T-helper 1 cell (primary cell): ENCODE measurements at regions not wholly inside any gene's neighbourhood (a gene's known extent, or its start where the extent isn't known, plus 50 kb on each side); places are given as distances from the start of the nearest gene placed in this dataset.

Experiments
- DNase-seq, 5 donors: peaks; one replicate each; pipeline ENCODE4 v3.0.0-alpha.2; 2012 to 2020

DNA sequence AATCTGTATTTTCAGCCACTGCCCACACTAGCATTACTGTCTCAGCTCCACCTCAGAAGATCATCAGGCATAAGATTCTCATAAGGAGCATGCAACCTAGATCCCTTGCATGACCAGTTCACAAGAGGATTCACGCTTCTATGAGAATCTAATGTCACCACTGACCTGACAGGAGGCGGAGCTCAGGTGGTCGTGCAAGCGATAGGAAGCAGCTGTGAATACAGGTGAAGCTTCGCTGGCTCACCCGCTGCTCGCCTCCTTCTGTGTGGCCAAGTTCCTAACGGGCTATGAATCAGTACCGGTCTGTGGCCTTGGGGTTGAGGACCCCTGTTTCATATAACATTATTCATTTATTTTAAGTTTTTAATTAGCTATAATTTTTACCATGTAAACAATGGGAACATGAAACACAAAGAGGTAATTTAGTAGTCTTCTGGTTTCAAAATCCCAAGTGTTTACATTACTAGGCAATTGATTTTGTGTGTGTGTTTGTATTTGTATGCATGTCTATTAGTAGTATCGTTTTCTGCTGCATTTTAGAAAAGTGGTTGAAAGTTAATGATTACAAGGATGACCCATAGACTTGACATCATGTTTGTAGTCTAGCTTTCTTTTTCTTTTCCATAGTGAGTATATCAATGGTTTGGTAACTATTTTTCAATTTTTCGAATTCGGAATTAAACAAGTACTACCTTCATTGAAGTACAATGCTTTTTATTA lies 159.4 kb downstream of the TENT4A start:
- no peak for DNase-seq

GRCh38 chr5:6873359-6873758 lies 160.1 kb downstream of the TENT4A start:
- no peak for DNase-seq

DNA sequence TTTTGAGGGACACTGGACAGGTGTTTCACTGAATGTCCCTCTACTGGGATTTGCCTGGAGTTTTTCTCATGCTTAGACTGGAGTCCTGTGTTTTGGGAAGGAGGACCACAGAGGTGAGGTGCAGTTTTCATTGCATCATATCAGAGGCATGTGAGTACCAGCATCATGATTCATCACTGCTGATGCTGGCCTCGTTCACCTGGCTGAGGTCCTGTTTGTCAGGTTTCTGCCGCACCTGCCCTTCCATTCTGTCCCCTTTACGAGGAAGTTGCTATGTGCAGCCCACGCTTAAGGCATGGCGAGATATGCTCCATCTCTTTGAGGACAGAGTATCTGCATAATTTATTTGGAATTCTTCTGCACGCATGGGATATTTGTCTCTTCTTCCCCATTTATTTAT lies 162.1 kb downstream of the TENT4A start:
- DNase-seq: no peak

GRCh38 chr5:6877986-6878828 lies 165.0 kb downstream of the TENT4A start:
- no peak for DNase-seq

DNA sequence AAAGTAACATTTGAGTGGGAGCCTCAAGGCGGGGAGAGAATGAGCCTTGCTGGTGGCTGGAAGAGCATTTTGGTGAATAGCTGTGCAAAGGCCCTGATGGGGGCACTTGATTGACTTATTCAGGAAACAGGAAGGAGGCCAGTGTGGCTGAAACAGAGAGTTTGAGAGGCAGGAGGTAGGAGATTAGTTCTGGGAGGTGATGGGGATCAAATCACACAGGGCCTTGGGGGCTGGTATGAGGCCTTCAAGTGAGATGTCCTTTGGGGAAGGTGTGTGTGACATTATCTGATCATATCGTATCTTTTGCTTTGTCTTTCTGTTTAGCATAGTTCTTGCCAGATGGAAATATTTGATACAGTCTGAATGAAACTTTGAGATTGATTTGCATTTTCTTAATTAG lies 172.3 kb downstream of the TENT4A start:
- DNase-seq: no peak

GRCh38 chr5:6886866-6887265 lies 173.6 kb downstream of the TENT4A start:
- peak in 1 of 5 donors; percentile 10 for DNase-seq

- DNase-seq: no peak
Measured at GRCh38 chr5:6889030-6889429, 175.8 kb downstream of the TENT4A start.

GRCh38 chr5:6899221-6899620 lies 186.0 kb downstream of the TENT4A start:
- no peak for DNase-seq

DNA sequence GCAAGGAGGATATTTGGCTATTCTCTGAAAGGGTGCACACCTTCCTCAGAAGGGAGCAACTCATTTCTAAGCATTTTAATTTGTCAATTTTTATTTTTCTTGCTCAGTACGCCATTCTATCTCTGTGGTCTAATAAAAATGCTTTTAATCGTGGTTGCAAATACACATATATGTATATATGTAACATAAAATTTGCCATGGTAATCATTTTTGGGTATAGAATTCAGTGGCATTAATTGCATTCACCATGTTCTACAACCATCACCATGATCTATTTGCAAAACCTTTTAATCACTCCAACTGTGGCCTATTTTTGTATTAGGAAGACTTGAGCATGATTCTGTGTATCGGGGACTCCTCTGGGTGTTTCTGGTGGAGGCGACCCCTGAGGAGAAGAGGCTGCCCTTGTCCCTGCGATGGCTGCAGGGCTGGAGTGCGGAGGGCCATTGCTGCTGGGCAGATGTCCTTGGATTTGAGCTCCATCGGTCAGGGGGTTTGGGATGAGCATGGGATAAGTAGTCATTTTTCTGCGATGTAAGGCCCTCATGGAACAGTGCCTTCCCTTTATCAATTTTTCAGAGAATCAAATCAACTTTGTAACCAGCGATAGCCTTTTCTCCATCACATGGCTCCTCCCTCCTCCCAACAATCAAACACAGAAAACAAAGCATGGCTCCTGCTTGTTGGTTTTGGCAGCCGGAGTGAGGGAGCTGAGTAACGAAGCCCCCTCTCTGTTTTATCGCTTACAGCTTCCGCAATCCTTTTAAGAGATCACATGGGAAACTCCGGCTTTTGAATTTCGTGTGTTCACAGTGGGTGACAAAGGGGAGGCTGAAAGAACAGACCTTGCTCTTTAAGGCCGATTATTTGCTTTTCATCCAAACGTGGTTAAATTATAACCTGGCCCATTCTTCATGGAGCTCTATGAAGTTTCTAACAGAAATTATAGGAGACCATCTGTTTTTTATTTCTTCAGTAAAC lies 187.3 kb downstream of the TENT4A start:
- no peak for DNase-seq

DNA sequence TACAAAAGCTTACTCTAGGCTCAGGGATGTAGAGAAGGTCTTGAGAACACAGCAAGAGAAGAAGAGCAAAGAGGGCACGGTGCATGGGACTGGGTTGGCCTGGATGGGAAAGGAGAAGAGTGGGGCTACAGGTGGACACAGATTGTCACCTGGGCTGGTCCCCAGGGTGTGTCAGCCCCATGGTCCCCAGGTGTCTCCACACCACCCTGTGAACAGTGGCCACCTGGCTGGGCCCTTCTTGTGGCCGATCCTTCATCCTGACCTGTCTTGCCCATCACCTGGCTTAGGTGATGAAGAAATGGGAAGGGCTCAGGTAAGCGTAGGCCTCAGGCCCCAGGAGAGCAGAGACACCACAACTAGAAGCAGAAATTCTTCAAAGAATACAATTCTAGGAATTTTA lies 188.9 kb downstream of the TENT4A start:
- no peak for DNase-seq

- DNase-seq: no peak
Measured at GRCh38 chr5:6902597-6902996, 189.4 kb downstream of the TENT4A start.

- DNase-seq: no peak
Measured at GRCh38 chr5:6903934-6904333, 190.7 kb downstream of the TENT4A start.

GRCh38 chr5:6904860-6905259 lies 191.6 kb downstream of the TENT4A start:
- no peak for DNase-seq

- DNase-seq: no peak
Measured at GRCh38 chr5:6905423-6905822, 192.2 kb downstream of the TENT4A start.

- no peak for DNase-seq
Measured at GRCh38 chr5:6905883-6906282, 192.7 kb downstream of the TENT4A start.

GRCh38 chr5:6907320-6907918 lies 194.2 kb downstream of the TENT4A start:
- DNase-seq: no peak

DNA sequence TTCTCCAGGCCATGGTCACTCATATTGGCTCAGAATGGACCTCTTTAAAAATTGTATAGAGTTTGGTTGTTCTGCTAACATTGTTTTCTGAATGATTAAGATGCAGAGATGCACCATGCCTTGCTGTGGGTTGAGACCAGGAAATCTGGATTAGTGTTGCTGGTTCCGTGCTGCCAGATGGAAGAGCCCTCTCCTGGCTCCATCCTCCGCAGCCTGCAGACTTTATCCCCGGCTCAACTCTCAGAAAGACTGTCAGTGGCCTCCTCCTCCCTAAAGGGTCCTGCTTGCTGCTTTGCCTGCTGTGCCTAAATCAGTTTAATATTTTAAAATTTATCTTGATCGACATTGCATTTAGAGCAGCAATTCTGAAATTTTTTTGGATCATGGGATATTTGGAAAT lies 196.7 kb downstream of the TENT4A start:
- DNase-seq: no peak

GRCh38 chr5:6910950-6911349 lies 197.7 kb downstream of the TENT4A start:
- no peak for DNase-seq

- no peak for DNase-seq
Measured at GRCh38 chr5:6914347-6914746, 201.1 kb downstream of the TENT4A start.

- no peak for DNase-seq
Measured at GRCh38 chr5:6915574-6915973, 202.3 kb downstream of the TENT4A start.

DNA sequence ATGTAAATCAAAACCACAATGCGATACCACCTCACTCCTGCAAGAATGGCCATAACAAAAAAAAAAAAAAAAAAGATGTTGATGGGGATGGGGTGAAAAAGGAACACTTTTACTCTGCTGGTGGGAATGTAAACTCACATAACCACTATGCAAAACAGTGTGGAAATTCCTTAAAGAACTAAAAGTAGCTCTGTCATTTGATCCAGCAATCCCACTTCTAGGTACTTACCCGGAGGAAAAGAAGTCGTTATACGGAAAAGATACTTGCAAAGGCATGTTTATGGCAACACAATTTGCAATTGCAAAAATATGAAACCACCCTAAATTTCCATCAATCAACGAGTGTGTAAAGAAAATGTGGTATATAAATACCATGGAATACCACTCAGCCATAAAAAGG lies 205.0 kb downstream of the TENT4A start:
- no peak for DNase-seq

DNA sequence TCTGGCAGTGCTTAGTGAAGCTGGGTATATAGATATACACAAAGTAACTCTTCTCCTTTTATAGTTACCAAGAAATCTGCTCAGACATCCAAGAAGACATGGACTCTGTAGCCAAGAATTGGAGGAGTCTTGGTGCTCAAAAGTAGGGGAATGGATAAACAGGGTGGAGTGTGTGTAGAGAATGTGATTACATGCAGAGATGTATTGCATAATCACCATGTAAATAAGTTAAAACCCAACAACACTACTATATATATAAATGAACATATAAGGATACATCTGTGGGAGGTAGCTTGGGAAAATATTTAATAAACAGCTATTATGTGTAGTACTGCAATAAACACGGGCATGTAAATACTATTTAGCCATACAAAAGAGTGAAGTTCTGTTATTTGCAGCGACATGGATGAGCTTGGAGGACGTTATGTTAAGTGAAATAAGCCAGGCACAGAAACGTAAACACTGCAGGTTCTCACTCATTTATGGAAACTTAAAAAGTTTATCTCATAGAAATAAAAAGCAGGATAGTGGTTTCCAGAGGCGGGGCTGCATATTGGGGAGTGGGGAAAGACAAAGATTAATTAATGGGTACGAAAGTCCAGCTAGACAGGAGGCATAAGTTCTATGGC lies 207.5 kb downstream of the TENT4A start:
- no peak for DNase-seq
